H1 (cell line): ENCODE measurements at regions not wholly inside any gene's neighbourhood (a gene's known extent, or its start where the extent isn't known, plus 50 kb on each side); places are given as distances from the start of the nearest gene placed in this dataset.

Source experiments
- CTCF ChIA-PET: fragments of 300-600 bp; sonication (Branson Sonifier 250); formaldehyde crosslinking; loops from one replicate; lab custom pipeline; 2021; ENCODE audit not compliant: partially characterized antibody; lab: Charles Lee
- POLR2A ChIA-PET: fragments of 300-600 bp; sonication (Branson Sonifier 250); formaldehyde crosslinking; loops from one replicate; lab custom pipeline; 2021; ENCODE audit warnings: inconsistent platforms; ENCODE audit not compliant: partially characterized antibody; lab: Charles Lee
- DNase-seq, 2 experiments: peaks; one replicate each; pipeline versions ENCODE4 v3.0.0 to v3.0.0-alpha.2; 2010 to 2022; ENCODE audit warnings: low spot score in 2 of 2, low read depth in 1 of 2, mixed read lengths in 1 of 2
- FAIRE-seq: peaks from 2 replicates; lab custom pipeline; 2011; peaks lifted over from hg19 to GRCh38; lab: Jason Lieb, UNC
- H2AFZ ChIP-seq: 2 replicates; pipeline ENCODE4 v1.8.1; 2012; ENCODE audit warnings: low read length, inconsistent platforms
- H2AK5ac ChIP-seq: 2 replicates; pipeline ENCODE4 v1.6.1; 2013; ENCODE audit warnings: low read depth, low read length
- H2BK120ac ChIP-seq: replicated peaks from 2 replicates; pipeline ENCODE3; 2013; ENCODE audit warnings: low read depth, low read length, inconsistent platforms
- H2BK12ac ChIP-seq: 2 replicates; pipeline ENCODE4 v1.6.1; 2013; ENCODE audit warnings: low read depth, low read length
- H2BK15ac ChIP-seq: 2 replicates; pipeline ENCODE4 v1.6.1; 2013; ENCODE audit warnings: low read length
- H2BK20ac ChIP-seq: 2 replicates; pipeline ENCODE4 v1.6.1; 2013; ENCODE audit warnings: low read length
- H2BK5ac ChIP-seq: 2 replicates; pipeline ENCODE4 v1.6.1; 2013; ENCODE audit warnings: low read depth, low read length
- H3K14ac ChIP-seq: 2 replicates; pipeline ENCODE4 v1.6.1; 2013; ENCODE audit warnings: inconsistent platforms; ENCODE audit not compliant: insufficient read length
- H3K18ac ChIP-seq: 2 replicates; pipeline ENCODE4 v1.6.1; 2013; ENCODE audit warnings: low read length; ENCODE audit errors: extremely low read depth
- H3K23ac ChIP-seq: 2 replicates; pipeline ENCODE4 v1.6.1; 2013; ENCODE audit warnings: inconsistent platforms; ENCODE audit not compliant: insufficient read length
- H3K23me2 ChIP-seq: 2 replicates; pipeline ENCODE4 v1.6.1; 2013; ENCODE audit warnings: low read depth, low read length
- H3K27ac ChIP-seq: 2 replicates; pipeline ENCODE4 v1.6.1; 2011; ENCODE audit warnings: low read depth, low read length, inconsistent platforms
- H3K27me3 ChIP-seq, 4 experiments: replicated peaks in 1 of 4; 1 replicate in 1 of 4; 2 replicates in 3 of 4; pipeline versions ENCODE4 v1.6.1 to v1.8.1; 2011 to 2013; ENCODE audit warnings: low read length in 3 of 4, mild to moderate bottlenecking in 3 of 4, inconsistent platforms in 2 of 4, mixed read lengths in 2 of 4, moderate library complexity in 1 of 4; ENCODE audit not compliant: control insufficient read depth in 3 of 4, insufficient read depth in 3 of 4; ENCODE audit errors: extremely low read depth in 1 of 4
- H3K36me3 ChIP-seq, 4 experiments: 2 replicates each; pipeline versions ENCODE4 v1.6.1 to v1.8.1; 2011 to 2013; ENCODE audit warnings: mild to moderate bottlenecking in 4 of 4, low read length in 3 of 4, moderate library complexity in 2 of 4, control low read depth in 1 of 4, inconsistent platforms in 1 of 4; ENCODE audit not compliant: insufficient read depth in 4 of 4, control insufficient read depth in 2 of 4
- H3K4ac ChIP-seq: replicated peaks from 2 replicates; pipeline ENCODE3; 2013; ENCODE audit warnings: low read length, low read depth, mixed read lengths, inconsistent platforms; ENCODE audit not compliant: insufficient read length
- H3K4me1 ChIP-seq, 4 experiments: replicated peaks in 1 of 4; 1 replicate in 1 of 4; 2 replicates in 3 of 4; pipeline versions ENCODE4 v1.6.1 to v1.8.1; 2011 to 2013; ENCODE audit warnings: low read length in 3 of 4, inconsistent platforms in 2 of 4, mixed read lengths in 1 of 4; ENCODE audit not compliant: insufficient read depth in 4 of 4, control insufficient read depth in 3 of 4
- H3K4me2 ChIP-seq, 2 experiments: 2 replicates each; pipeline versions ENCODE4 v1.6.1 to v1.8.1; 2011 to 2013; ENCODE audit warnings: low read depth in 2 of 2, low read length in 2 of 2, control low read depth in 1 of 2, inconsistent platforms in 1 of 2, mild to moderate bottlenecking in 1 of 2; ENCODE audit not compliant: insufficient read depth in 1 of 2
- H3K4me3 ChIP-seq, 4 experiments: fragments of 200-600, 300-600 bp in 1 of 4; sonication (generic), shearing (Covaris generic), sonication (Bioruptor Twin) in 1 of 4; 2 replicates each; pipeline versions ENCODE4 v1.5.1 to v1.8.1; 2011 to 2016; ENCODE audit warnings: low read length in 4 of 4, low read depth in 3 of 4, control low read depth in 2 of 4, inconsistent platforms in 2 of 4, mild to moderate bottlenecking in 2 of 4, mixed read lengths in 1 of 4, moderate library complexity in 1 of 4; ENCODE audit not compliant: insufficient read depth in 2 of 4; ENCODE audit errors: extremely low read depth in 1 of 4
- H3K56ac ChIP-seq: replicated peaks from 2 replicates; pipeline ENCODE3; 2013; ENCODE audit warnings: low read depth, mild to moderate bottlenecking, mixed read lengths, low read length, inconsistent platforms; ENCODE audit not compliant: insufficient read length
- H3K79me1 ChIP-seq: 2 replicates; pipeline ENCODE4 v1.6.1; 2013; ENCODE audit warnings: low read depth, low read length, control low read depth
- H3K79me2 ChIP-seq, 2 experiments: 2 replicates each; pipeline versions ENCODE4 v1.6.1 to v1.8.1; 2012 to 2013; ENCODE audit warnings: low read length in 2 of 2, mild to moderate bottlenecking in 2 of 2, inconsistent platforms in 1 of 2; ENCODE audit not compliant: insufficient read depth in 2 of 2, control insufficient read depth in 1 of 2
- H3K9ac ChIP-seq, 4 experiments: replicated peaks in 1 of 4; 1 replicate in 1 of 4; 2 replicates in 3 of 4; pipeline versions ENCODE4 v1.6.1 to v1.8.1; 2011 to 2013; ENCODE audit warnings: low read depth in 3 of 4, low read length in 3 of 4, control low read depth in 2 of 4, mild to moderate bottlenecking in 2 of 4, moderate library complexity in 2 of 4, inconsistent platforms in 1 of 4; ENCODE audit errors: extremely low read depth in 1 of 4
- H3K9me3 ChIP-seq, 2 experiments: 2 replicates each; pipeline versions ENCODE4 v1.6.1 to v1.8.1; 2012 to 2013; ENCODE audit warnings: mild to moderate bottlenecking in 2 of 2, moderate library complexity in 2 of 2, control low read depth in 1 of 2, inconsistent platforms in 1 of 2, low read depth in 1 of 2, low read length in 1 of 2, mixed read lengths in 1 of 2; ENCODE audit not compliant: insufficient read depth in 2 of 2
- H4K20me1 ChIP-seq, 2 experiments: replicated peaks in 1 of 2; 2 replicates each; pipeline versions ENCODE3 to v1.8.1; 2011 to 2013; ENCODE audit warnings: inconsistent platforms in 2 of 2, low read length in 2 of 2, mild to moderate bottlenecking in 1 of 2; ENCODE audit not compliant: insufficient read depth in 2 of 2, control insufficient read depth in 1 of 2
- H4K5ac ChIP-seq: 2 replicates; pipeline ENCODE4 v1.6.1; 2013; ENCODE audit warnings: low read length, low read depth, mixed read lengths, inconsistent platforms; ENCODE audit not compliant: insufficient read length
- H4K8ac ChIP-seq: 2 replicates; pipeline ENCODE4 v1.8.0; 2013; ENCODE audit warnings: mild to moderate bottlenecking, moderate library complexity, low read length, inconsistent platforms; ENCODE audit not compliant: insufficient read depth; ENCODE audit errors: extremely low read depth
- H4K91ac ChIP-seq: replicated peaks from 2 replicates; pipeline ENCODE3; 2013; ENCODE audit warnings: low read length, mixed read lengths, inconsistent platforms; ENCODE audit not compliant: insufficient read length
- BCL11A ChIP-seq, 2 experiments: IDR thresholded peaks; one replicate each; pipeline ENCODE4 v1.6.1; 2011; ENCODE audit warnings: low read depth in 2 of 2, low read length in 2 of 2, mild to moderate bottlenecking in 2 of 2
- JUN ChIP-seq: IDR thresholded peaks from 2 replicates; pipeline ENCODE4 v1.6.1; 2011; ENCODE audit warnings: low read depth, mild to moderate bottlenecking, improper control_type of control experiment, low read length
- JUND ChIP-seq: IDR thresholded peaks from 2 replicates; pipeline ENCODE4 v1.6.1; 2011; ENCODE audit warnings: mild to moderate bottlenecking, improper control_type of control experiment, low read length
- POLR2A ChIP-seq, 2 experiments: IDR thresholded peaks; 1 replicate in 1 of 2; 2 replicates in 1 of 2; pipeline ENCODE4 v1.6.1; 2011; ENCODE audit warnings: low read depth in 2 of 2, low read length in 2 of 2, mild to moderate bottlenecking in 2 of 2; ENCODE audit errors: control extremely low read depth in 1 of 2
- RFX5 ChIP-seq: IDR thresholded peaks from 2 replicates; pipeline ENCODE4 v1.6.1; 2011; ENCODE audit warnings: low read depth, low read length, improper control_type of control experiment, borderline replicate concordance
- RNF2 ChIP-seq: fragments of 200-900, 300-1000 bp; sonication (generic); IDR thresholded peaks from 2 replicates; pipeline ENCODE4 v1.7.1; 2016; ENCODE audit warnings: borderline replicate concordance, low read depth, mild to moderate bottlenecking, antibody characterized with exemption, low read length; ENCODE audit not compliant: poor library complexity, severe bottlenecking; ENCODE audit errors: missing control alignments
- SIN3A ChIP-seq, 2 experiments: IDR thresholded peaks in 1 of 2; conservative IDR thresholded peaks in 1 of 2; 2 replicates each; pipeline ENCODE4 v1.6.1; 2011 to 2012; ENCODE audit warnings: low read length in 2 of 2, improper control_type of control experiment in 1 of 2, low read depth in 1 of 2, mild to moderate bottlenecking in 1 of 2
- SP4 ChIP-seq: IDR thresholded peaks from 2 replicates; pipeline ENCODE4 v1.6.1; 2012; ENCODE audit warnings: low read length, inconsistent platforms
- SUZ12 ChIP-seq: fragments of 200-600 bp; sonication (generic); IDR thresholded peaks from 2 replicates; pipeline ENCODE4 v1.6.1; 2012; ENCODE audit warnings: mild to moderate bottlenecking, inconsistent platforms, low read length, moderate library complexity, mixed read lengths
- TF ChIP-seq, protein P1 (sequence below): IDR thresholded peaks from 2 replicates; pipeline ENCODE4 v1.6.1; 2012; ENCODE audit warnings: low read length, inconsistent platforms
- TF ChIP-seq, protein P2 (sequence below): IDR thresholded peaks from 2 replicates; pipeline ENCODE4 v1.6.1; 2011; ENCODE audit warnings: low read length, improper control_type of control experiment
- TF ChIP-seq, protein P3 (sequence below): IDR thresholded peaks from 2 replicates; pipeline ENCODE4 v1.6.1; 2011; ENCODE audit warnings: low read depth, mild to moderate bottlenecking, low read length; ENCODE audit not compliant: insufficient read depth

DNA sequence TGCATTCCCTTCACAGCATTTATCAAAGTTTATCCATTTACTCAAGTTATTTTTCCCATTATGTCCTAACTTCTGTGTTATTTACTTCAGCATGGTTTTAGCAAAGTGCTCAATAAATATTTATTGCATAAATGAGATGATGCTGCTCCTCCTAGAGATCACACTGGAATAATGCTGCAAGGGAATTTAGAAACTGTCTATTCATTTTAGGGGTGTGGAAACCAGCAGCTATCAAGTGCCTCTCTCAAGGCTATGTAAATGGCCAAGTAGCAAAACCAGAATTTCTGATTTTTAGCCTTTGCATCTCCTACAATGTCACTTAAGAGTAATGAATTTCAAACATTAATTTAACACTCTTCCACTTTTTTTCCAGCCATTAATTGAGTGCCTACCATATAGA, 316.2 kb downstream of the COL12A1 start:
- no peak overlapping the region for H3K18ac ChIP-seq
- H4K5ac ChIP-seq: no peak overlapping the region
- no peaks in the 10 kb centered on the region for H3K27me3 ChIP-seq
- H3K23me2 ChIP-seq: no peaks in the 10 kb centered on the region
- H2BK15ac ChIP-seq: no peak overlapping the region
- DNase-seq: no peak
- H3K79me1 ChIP-seq: no peaks in the 10 kb centered on the region
- no peak overlapping the region for H4K8ac ChIP-seq
- H3K4me2 ChIP-seq: no peak overlapping the region
- CTCF ChIA-PET: interaction anchor here (0.7 to 3.2 kb wide), 3 partner anchors 12 to 320 kb away, joined by 3 to 10 read pairs (median 3); no protein-coding TSS in a partner anchor
- H3K9me3 ChIP-seq: no peaks in the 10 kb centered on the region
- no peak overlapping the region for H3K4ac ChIP-seq
- no peaks in the 10 kb centered on the region for H3K79me2 ChIP-seq
- H4K20me1 ChIP-seq: no peaks in the 10 kb centered on the region
- no peaks in the 10 kb centered on the region for H3K4me1 ChIP-seq
- H2BK20ac ChIP-seq: no peak overlapping the region
- H2AFZ ChIP-seq: no peak overlapping the region
- H3K56ac ChIP-seq: no peak overlapping the region
- no peak overlapping the region for H3K4me3 ChIP-seq
- no peak overlapping the region for H3K14ac ChIP-seq
- no peak overlapping the region for H2BK120ac ChIP-seq
- no peak overlapping the region for H2BK5ac ChIP-seq
- H4K91ac ChIP-seq: no peak overlapping the region
- H3K27ac ChIP-seq: no peak overlapping the region
- no peaks in the 10 kb centered on the region for H3K36me3 ChIP-seq
- no peak overlapping the region for H3K9ac ChIP-seq
- POLR2A ChIA-PET: no interaction called here
- H2AK5ac ChIP-seq: no peak overlapping the region
- H3K23ac ChIP-seq: no peak overlapping the region
- no peak for FAIRE-seq
- H2BK12ac ChIP-seq: no peak overlapping the region
- TF ChIP-seq JUN (no peak), POLR2A (IDR thresholded peaks at IDR 0.05; ENCODE audit: control extremely low read depth in 1 of 2, low read depth in 2 of 2, low read length in 2 of 2) (no peak), SP4 (no peak), SIN3A (conservative IDR thresholded peaks at IDR 0.05 in 1 of 2, IDR thresholded peaks at IDR 0.05 in 1 of 2; ENCODE audit: low read depth in 1 of 2, low read length in 2 of 2) (no peak), SUZ12 (no peak), JUND (no peak), RNF2 (no peak), BCL11A (IDR thresholded peaks at IDR 0.05; ENCODE audit: low read depth in 2 of 2, low read length in 2 of 2) (no peak), RFX5 (no peak)
- TF ChIP-seq, protein P1, sequence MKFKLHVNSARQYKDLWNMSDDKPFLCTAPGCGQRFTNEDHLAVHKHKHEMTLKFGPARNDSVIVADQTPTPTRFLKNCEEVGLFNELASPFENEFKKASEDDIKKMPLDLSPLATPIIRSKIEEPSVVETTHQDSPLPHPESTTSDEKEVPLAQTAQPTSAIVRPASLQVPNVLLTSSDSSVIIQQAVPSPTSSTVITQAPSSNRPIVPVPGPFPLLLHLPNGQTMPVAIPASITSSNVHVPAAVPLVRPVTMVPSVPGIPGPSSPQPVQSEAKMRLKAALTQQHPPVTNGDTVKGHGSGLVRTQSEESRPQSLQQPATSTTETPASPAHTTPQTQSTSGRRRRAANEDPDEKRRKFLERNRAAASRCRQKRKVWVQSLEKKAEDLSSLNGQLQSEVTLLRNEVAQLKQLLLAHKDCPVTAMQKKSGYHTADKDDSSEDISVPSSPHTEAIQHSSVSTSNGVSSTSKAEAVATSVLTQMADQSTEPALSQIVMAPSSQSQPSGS: no peak
- TF ChIP-seq, protein P2, sequence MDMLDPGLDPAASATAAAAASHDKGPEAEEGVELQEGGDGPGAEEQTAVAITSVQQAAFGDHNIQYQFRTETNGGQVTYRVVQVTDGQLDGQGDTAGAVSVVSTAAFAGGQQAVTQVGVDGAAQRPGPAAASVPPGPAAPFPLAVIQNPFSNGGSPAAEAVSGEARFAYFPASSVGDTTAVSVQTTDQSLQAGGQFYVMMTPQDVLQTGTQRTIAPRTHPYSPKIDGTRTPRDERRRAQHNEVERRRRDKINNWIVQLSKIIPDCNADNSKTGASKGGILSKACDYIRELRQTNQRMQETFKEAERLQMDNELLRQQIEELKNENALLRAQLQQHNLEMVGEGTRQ: no peak
- TF ChIP-seq, protein P3, sequence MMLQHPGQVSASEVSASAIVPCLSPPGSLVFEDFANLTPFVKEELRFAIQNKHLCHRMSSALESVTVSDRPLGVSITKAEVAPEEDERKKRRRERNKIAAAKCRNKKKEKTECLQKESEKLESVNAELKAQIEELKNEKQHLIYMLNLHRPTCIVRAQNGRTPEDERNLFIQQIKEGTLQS: no peak
